ENCODE measurements at regions not wholly inside any gene's neighbourhood (a gene's known extent, or its start where the extent isn't known, plus 50 kb on each side); places are given as distances from the start of the nearest gene placed in this dataset.

GRCh38 chr11:129266536-129266935 lies 74.4 kb upstream of the ARHGAP32 start:
- DNase-seq (ENCODE audit: low read depth) = no peak

DNA sequence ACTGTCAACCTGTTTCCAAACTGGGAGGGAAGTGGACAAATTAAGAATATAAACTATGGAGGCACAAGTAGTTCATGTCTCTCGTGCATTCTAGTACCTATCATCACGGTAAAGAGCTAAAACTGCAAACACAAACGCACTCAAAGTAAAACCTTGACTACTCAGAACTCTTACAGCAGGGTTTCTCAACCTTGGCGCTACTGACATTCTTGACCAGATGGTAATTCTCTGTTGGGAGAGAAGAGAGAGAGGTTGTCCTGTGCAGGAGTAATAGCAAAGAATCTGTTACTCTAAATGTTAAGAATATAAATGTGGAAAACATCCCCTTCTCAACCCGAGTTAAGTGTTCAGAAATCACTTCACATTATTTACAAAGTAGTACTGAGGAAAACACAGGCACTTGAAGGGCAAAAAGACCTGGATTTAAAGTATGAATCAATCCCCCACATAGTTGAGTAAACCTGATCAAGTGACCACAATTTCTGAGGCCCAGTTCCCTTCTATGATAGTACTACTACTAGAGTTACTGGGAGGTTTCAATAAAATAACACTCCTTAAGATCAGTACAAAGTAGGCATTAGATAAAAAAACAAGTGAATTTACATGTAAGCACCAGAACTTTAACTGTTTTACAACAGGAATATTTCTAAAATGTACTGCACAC lies 73.1 kb upstream of the ARHGAP32 start:
- DNase-seq (ENCODE audit: low read depth) = no peak

DNA sequence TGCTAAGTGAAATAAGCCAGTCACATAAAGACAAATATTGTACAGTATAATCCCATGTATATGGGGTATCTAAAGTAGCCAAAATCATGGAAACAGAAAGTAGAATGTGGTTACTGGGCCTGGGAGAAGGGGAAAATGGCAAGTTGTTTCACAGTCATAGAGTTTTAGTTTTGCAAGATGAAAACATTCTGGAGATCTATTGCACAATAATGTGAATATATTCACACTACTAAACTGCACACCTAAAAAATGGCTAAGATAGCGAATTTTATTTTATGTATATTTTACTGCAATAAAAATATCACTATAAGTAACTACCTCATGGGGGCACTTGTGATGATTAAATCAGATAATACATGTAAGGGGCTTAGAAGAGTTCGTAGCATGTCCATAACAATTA lies 72.0 kb upstream of the ARHGAP32 start:
- no peak for DNase-seq (ENCODE audit: low read depth)

GRCh38 chr11:129260750-129261149 lies 68.6 kb upstream of the ARHGAP32 start:
- DNase-seq (ENCODE audit: low read depth) = no peak

DNA sequence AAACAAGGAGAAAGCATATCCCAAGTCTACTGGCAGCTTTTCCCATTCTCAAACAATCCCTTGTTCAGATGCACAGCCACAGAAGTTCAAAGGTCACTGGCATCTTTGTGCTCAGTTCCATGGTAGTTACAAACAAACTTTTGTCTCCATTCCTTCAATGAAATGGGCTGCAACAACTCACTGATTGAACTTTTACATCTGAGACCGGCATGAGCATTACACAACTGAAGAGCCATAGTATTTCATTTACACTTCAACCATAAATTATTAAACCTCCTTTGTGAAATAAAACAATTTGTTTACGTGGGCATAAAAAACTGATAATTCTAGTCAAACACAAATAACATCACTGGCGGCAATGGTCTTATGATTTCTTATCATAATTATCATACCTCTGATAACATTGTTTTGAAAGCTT lies 67.8 kb upstream of the ARHGAP32 start:
- DNase-seq (ENCODE audit: low read depth) = no peak

- no peak for DNase-seq (ENCODE audit: low read depth)
Observed at GRCh38 chr11:129258205-129258604, 66.1 kb upstream of the ARHGAP32 start.

DNA sequence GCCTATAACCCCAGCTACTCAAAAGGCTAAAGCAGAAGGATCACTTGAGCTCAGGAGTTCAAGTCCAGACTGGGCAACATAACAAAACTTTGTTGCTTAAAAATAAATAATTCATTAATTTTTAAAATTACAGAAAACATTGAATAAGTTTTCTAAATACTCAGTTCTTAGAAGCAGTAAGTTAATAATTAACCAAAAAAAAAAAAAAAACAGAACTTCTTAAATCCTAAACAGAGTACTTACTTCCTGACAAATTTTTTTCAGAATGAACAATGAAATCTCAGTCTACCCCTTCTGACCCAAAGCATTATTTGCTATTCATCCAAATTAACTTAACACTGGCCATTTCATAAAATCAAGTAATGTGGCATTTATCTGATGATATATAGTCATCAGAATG lies 65.4 kb upstream of the ARHGAP32 start:
- no peak for DNase-seq (ENCODE audit: low read depth)

- DNase-seq (ENCODE audit: low read depth) = no peak
Observed at GRCh38 chr11:129252621-129253020, 60.5 kb upstream of the ARHGAP32 start.

DNA sequence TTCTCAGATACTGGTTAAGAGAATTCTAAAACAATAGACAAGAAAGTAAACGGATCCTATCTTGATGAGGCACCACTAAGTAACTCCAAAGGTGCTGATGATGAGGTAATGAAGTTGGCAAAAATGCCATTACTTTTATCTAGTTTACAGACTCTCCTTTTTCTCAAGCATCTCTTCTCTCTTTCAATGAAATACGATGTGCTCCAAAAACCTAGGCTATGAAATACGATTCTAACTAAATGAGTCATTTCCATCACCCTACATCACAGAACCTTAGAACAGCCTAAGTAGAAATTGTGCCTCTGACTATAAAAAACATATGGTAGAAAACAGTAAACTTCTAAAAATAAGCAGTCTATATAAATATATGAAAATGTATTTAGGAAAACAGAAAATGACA lies 58.9 kb upstream of the ARHGAP32 start:
- DNase-seq (ENCODE audit: low read depth) = no peak

DNA sequence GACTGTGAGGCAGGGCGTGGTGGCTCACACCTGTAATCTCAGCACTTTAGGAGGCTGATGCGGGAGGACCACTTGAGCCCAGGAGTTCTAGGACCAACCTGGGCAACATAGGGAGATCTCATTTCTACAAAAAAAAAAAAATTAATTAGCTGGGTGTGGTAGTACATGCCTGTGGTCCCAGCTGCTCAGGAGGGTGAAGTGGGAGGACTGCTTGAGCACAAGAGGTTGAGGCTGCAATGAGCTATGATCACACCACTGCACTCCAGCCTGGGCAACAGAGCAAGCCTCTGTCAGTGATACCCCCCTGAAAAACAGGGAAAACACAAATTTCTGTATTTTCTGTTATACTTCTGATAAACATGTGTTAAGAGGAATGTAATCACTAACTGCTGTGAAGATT lies 57.8 kb upstream of the ARHGAP32 start:
- no peak for DNase-seq (ENCODE audit: low read depth)

- no peak for DNase-seq (ENCODE audit: low read depth)
Observed at GRCh38 chr11:129249351-129249750, 57.2 kb upstream of the ARHGAP32 start.

DNA sequence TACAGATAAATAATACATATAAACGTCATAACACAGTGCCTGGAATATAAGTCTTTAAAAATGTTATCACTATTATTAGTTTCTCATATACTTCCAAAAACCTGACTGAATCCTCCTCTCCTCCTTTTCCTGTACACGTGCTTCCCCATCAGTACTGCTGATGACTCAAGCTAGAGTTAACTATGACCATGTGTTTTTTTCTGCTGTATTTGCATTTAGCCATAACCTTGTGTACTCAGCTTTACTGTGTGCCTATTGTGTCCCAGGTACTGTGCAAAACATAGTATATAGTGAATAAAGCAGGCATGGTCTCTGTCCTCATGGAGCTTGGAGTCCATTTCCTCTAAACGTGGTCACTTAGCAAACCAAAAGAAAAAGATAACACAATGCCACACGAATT lies 56.5 kb upstream of the ARHGAP32 start:
- DNase-seq (ENCODE audit: low read depth) = no peak

- DNase-seq (ENCODE audit: low read depth) = no peak
Observed at GRCh38 chr11:129247135-129247534, 55.0 kb upstream of the ARHGAP32 start.

GRCh38 chr11:129242855-129243254 lies 50.7 kb upstream of the ARHGAP32 start:
- DNase-seq (ENCODE audit: low read depth) = no peak

Data from stimulated activated CD8-positive, alpha-beta memory T cell treated with anti-CD3 and anti-CD28 coated beads, Interleukin-12 subunit alpha, Interleukin-12 subunit beta, amount 100 ng/mL, for 4 hours (primary cell).